ENCODE measurements at regions not wholly inside any gene's neighbourhood (a gene's known extent, or its start where the extent isn't known, plus 50 kb on each side); places are given as distances from the start of the nearest gene placed in this dataset.

- CTCF ChIA-PET, result interaction anchor here (0.7 to 7.2 kb wide), 14 partner anchors 9 to 244 kb away, joined by 3 to 79 read pairs (median 9); partner anchors contain the start of gene H6PD
- TF ChIP-seq CTCF (IDR thresholded peaks at IDR 0.05; ENCODE audit: control extremely low read depth, extremely low read depth, low read depth, missing control alignments), result no peak
- POLR2A ChIA-PET, result interaction anchor here (0.6 to 1.6 kb wide), 7 partner anchors 8 to 283 kb away, joined by 3 to 10 read pairs (median 5); no protein-coding TSS in a partner anchor
- no peak for DNase-seq (ENCODE audit: extremely low spot score)
Observed at GRCh38 chr1:9179463-9180110, 50.7 kb upstream of the GPR157 start.

GRCh38 chr1:9180111-9180819, 51.4 kb upstream of the GPR157 start:
- TF ChIP-seq CTCF (IDR thresholded peaks at IDR 0.05; ENCODE audit: control extremely low read depth, extremely low read depth, low read depth, missing control alignments), result no peak
- no peak for DNase-seq (ENCODE audit: extremely low spot score)
- ChIA-PET POLR2A (interaction anchor here (0.6 to 1.6 kb wide), 2 partner anchors 15 to 228 kb away, joined by 4 to 5 read pairs; no protein-coding TSS in a partner anchor), CTCF (interaction anchor here (0.6 to 7.2 kb wide), 19 partner anchors 8 to 243 kb away, joined by 3 to 79 read pairs (median 8); partner anchors contain the start of gene H6PD)

GRCh38 chr1:9181176-9181906, 52.4 kb upstream of the GPR157 start:
- ChIA-PET POLR2A (interaction anchor here (0.6 kb wide), 1 partner anchor 227 kb away, joined by 4 read pairs; no protein-coding TSS in a partner anchor), CTCF (interaction anchor here (0.6 to 7.2 kb wide), 17 partner anchors 11 to 242 kb away, joined by 3 to 79 read pairs (median 8); partner anchors contain the start of gene H6PD)
- DNase-seq (ENCODE audit: extremely low spot score), result peak; percentile 84
- TF ChIP-seq CTCF (IDR thresholded peaks at IDR 0.05; ENCODE audit: control extremely low read depth, extremely low read depth, low read depth, missing control alignments), result peak; percentile 99

- TF ChIP-seq CTCF (IDR thresholded peaks at IDR 0.05; ENCODE audit: control extremely low read depth, extremely low read depth, low read depth, missing control alignments), result peak; percentile 33
- peak; percentile 75 for DNase-seq (ENCODE audit: extremely low spot score)
- POLR2A ChIA-PET, result no interaction called here
- CTCF ChIA-PET, result interaction anchor here (1.0 to 7.2 kb wide), 4 partner anchors 11 to 40 kb away, joined by 3 to 79 read pairs (median 20); no protein-coding TSS in a partner anchor
Observed at GRCh38 chr1:9181990-9182783, 52.4 kb upstream of the H6PD start.

GRCh38 chr1:9182784-9183257, 51.8 kb upstream of the H6PD start:
- ChIA-PET CTCF (interaction anchor here (1.0 to 7.2 kb wide), 2 partner anchors 12 to 41 kb away, joined by 3 to 79 read pairs; no protein-coding TSS in a partner anchor), POLR2A (no interaction called here)
- DNase-seq (ENCODE audit: extremely low spot score), result peak; percentile 58
- TF ChIP-seq CTCF (IDR thresholded peaks at IDR 0.05; ENCODE audit: control extremely low read depth, extremely low read depth, low read depth, missing control alignments), result peak; percentile 3
